ENCODE measurements at regions not wholly inside any gene's neighbourhood (a gene's known extent, or its start where the extent isn't known, plus 50 kb on each side); places are given as distances from the start of the nearest gene placed in this dataset.

DNA sequence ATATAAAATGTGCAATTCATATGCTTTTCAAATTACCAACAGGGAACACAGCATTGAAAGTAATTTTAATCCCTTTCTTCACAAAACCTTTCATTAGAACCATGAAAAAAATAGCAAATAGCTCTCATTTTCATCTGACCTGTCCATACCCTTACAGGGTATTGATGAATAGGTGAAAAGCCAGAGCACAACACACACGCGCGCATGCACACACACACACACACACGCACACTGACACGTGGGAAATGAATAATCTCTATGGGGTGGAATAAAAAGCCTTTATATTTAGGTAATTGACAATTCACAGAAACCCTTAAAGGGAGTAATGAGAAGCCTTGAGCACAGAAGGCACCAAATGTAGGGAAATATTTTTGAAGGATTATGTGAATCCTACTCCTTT lies 76.2 kb upstream of the POU2AF2 start:
- Mint-ChIP-seq H3K36me3 (ENCODE audit: low read depth) (no peaks in the 10 kb centered on the region), H3K27ac (no peak overlapping the region), H3K27me3 (ENCODE audit: low read depth) (peaks cover 14% of the 10 kb centered on the region), H3K4me3 (ENCODE audit: low read depth) (no peak overlapping the region), H3K9me3 (no peaks in the 10 kb centered on the region), H3K4me1 (ENCODE audit: low read depth) (no peaks in the 10 kb centered on the region)
- DNase-seq (ENCODE audit: low spot score): no peak
- intact Hi-C loops (cut with micrococcal nuclease): no loop called here

DNA sequence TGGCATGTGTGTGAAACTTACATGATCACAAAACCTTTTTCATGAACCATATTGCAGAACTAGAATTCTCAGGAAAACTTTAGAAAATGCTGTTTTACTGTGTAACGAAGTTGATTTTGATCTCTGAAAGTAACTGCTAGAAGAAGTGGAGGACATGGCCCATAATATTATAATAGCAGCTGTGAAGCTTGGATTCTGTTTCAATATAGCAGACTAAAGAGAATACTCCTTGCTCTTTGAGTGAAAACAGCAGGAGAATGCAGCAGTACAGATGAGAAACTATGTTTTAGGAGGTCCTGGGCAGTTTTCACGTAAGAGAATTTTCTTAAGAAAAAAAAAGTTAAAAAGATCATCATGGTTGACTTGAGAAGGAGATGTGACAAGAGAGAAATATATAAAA lies 76.7 kb upstream of the POU2AF2 start:
- intact Hi-C loops (cut with micrococcal nuclease): no loop called here
- Mint-ChIP-seq H3K4me3 (ENCODE audit: low read depth) (no peak overlapping the region), H3K27ac (no peak overlapping the region), H3K9me3 (no peaks in the 10 kb centered on the region), H3K27me3 (ENCODE audit: low read depth) (peaks cover 14% of the 10 kb centered on the region), H3K36me3 (ENCODE audit: low read depth) (no peaks in the 10 kb centered on the region), H3K4me1 (ENCODE audit: low read depth) (no peaks in the 10 kb centered on the region)
- no peak for DNase-seq (ENCODE audit: low spot score)

- no peak overlapping the region for H3K4me3 Mint-ChIP-seq (ENCODE audit: low read depth)
- intact Hi-C loops (cut with micrococcal nuclease): no loop called here
- no peaks in the 10 kb centered on the region for H3K9me3 Mint-ChIP-seq
- H3K27me3 Mint-ChIP-seq (ENCODE audit: low read depth): peaks cover 12% of the 10 kb centered on the region
- no peak for DNase-seq (ENCODE audit: low spot score)
- H3K27ac Mint-ChIP-seq: no peak overlapping the region
- no peaks in the 10 kb centered on the region for H3K36me3 Mint-ChIP-seq (ENCODE audit: low read depth)
- H3K4me1 Mint-ChIP-seq (ENCODE audit: low read depth): peaks cover 6% of the 10 kb centered on the region
These were observed 77.9 kb upstream of the POU2AF2 start for GRCh38 chr11:111167666-111168065.

DNA sequence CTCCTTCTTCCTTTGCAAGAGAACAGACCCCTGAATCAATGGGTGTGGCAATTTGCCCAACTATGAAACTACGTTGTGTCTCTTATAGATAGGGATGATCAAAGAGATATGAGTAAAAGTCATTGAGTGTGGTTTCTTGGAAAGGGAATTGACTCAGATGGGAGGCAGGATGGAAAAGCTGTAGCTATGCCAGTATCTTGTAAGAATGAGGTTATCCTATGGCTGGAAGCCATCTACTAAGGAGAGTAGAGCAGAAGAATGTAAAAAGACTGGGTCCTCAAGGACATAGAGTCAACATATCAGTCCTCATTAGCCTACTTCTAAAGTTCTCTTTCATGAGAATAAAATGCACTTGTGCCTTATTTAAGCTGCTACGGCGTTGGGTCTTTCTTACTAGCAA lies 78.9 kb upstream of the POU2AF2 start:
- Mint-ChIP-seq H3K27ac (no peak overlapping the region), H3K4me1 (ENCODE audit: low read depth) (peaks cover 10% of the 10 kb centered on the region)

GRCh38 chr11:111162305-111162704 lies 83.2 kb upstream of the POU2AF2 start:
- H3K4me1 Mint-ChIP-seq (ENCODE audit: low read depth): peaks cover 10% of the 10 kb centered on the region
- no peak for DNase-seq (ENCODE audit: low spot score)
- intact Hi-C loops (cut with micrococcal nuclease): no loop called here
- H3K9me3 Mint-ChIP-seq: no peaks in the 10 kb centered on the region
- H3K36me3 Mint-ChIP-seq (ENCODE audit: low read depth): no peaks in the 10 kb centered on the region
- H3K27ac Mint-ChIP-seq: no peak overlapping the region
- H3K4me3 Mint-ChIP-seq (ENCODE audit: low read depth): no peak overlapping the region
- peaks cover 20% of the 10 kb centered on the region for H3K27me3 Mint-ChIP-seq (ENCODE audit: low read depth)

More for the DNA sequence above, 78.9 kb upstream of the POU2AF2 start:
- Mint-ChIP-seq H3K36me3 (ENCODE audit: low read depth) (no peaks in the 10 kb centered on the region), H3K9me3 (no peaks in the 10 kb centered on the region), H3K27me3 (ENCODE audit: low read depth) (peaks cover 8% of the 10 kb centered on the region), H3K4me3 (ENCODE audit: low read depth) (no peak overlapping the region)
- no peak for DNase-seq (ENCODE audit: low spot score)
- intact Hi-C loops (cut with micrococcal nuclease): no loop called here

GRCh38 chr11:111157571-111157970 lies 88.0 kb upstream of the POU2AF2 start:
- H3K4me3 Mint-ChIP-seq (ENCODE audit: low read depth): no peak overlapping the region
- DNase-seq (ENCODE audit: low spot score): no peak
- no peaks in the 10 kb centered on the region for H3K36me3 Mint-ChIP-seq (ENCODE audit: low read depth)
- H3K4me1 Mint-ChIP-seq (ENCODE audit: low read depth): peaks cover 4% of the 10 kb centered on the region
- H3K9me3 Mint-ChIP-seq: no peaks in the 10 kb centered on the region
- no peak overlapping the region for H3K27ac Mint-ChIP-seq
- H3K27me3 Mint-ChIP-seq (ENCODE audit: low read depth): peaks cover 21% of the 10 kb centered on the region
- intact Hi-C loops (cut with micrococcal nuclease): no loop called here

GRCh38 chr11:111155021-111155420 lies 90.5 kb upstream of the POU2AF2 start:
- Mint-ChIP-seq H3K9me3 (no peaks in the 10 kb centered on the region), H3K4me1 (ENCODE audit: low read depth) (no peaks in the 10 kb centered on the region), H3K27ac (no peak overlapping the region), H3K36me3 (ENCODE audit: low read depth) (no peaks in the 10 kb centered on the region), H3K4me3 (ENCODE audit: low read depth) (no peak overlapping the region), H3K27me3 (ENCODE audit: low read depth) (peaks cover 20% of the 10 kb centered on the region)
- no peak for DNase-seq (ENCODE audit: low spot score)
- intact Hi-C loops (cut with micrococcal nuclease): no loop called here

GRCh38 chr11:111153194-111153593 lies 92.3 kb upstream of the POU2AF2 start:
- H3K4me3 Mint-ChIP-seq (ENCODE audit: low read depth): no peak overlapping the region
- peaks cover 16% of the 10 kb centered on the region for H3K27me3 Mint-ChIP-seq (ENCODE audit: low read depth)
- peaks cover 5% of the 10 kb centered on the region for H3K4me1 Mint-ChIP-seq (ENCODE audit: low read depth)
- H3K27ac Mint-ChIP-seq: no peak overlapping the region
- no peaks in the 10 kb centered on the region for H3K9me3 Mint-ChIP-seq
- no peak for DNase-seq (ENCODE audit: low spot score)
- intact Hi-C loops (cut with micrococcal nuclease): no loop called here
- no peaks in the 10 kb centered on the region for H3K36me3 Mint-ChIP-seq (ENCODE audit: low read depth)

- Mint-ChIP-seq H3K27ac (no peak overlapping the region), H3K27me3 (ENCODE audit: low read depth) (peaks cover 11% of the 10 kb centered on the region), H3K4me1 (ENCODE audit: low read depth) (peaks cover 5% of the 10 kb centered on the region), H3K9me3 (no peaks in the 10 kb centered on the region), H3K4me3 (ENCODE audit: low read depth) (no peak overlapping the region), H3K36me3 (ENCODE audit: low read depth) (no peaks in the 10 kb centered on the region)
- intact Hi-C loops (cut with micrococcal nuclease): no loop called here
- DNase-seq (ENCODE audit: low spot score): no peak
These were observed 96.6 kb upstream of the POU2AF2 start for GRCh38 chr11:111148953-111149352.

- Mint-ChIP-seq H3K4me1 (ENCODE audit: low read depth) (peaks cover 5% of the 10 kb centered on the region), H3K9me3 (no peaks in the 10 kb centered on the region), H3K36me3 (ENCODE audit: low read depth) (no peaks in the 10 kb centered on the region), H3K27ac (no peak overlapping the region), H3K4me3 (ENCODE audit: low read depth) (no peak overlapping the region), H3K27me3 (ENCODE audit: low read depth) (peaks cover 10% of the 10 kb centered on the region)
- intact Hi-C loops (cut with micrococcal nuclease): no loop called here
- DNase-seq (ENCODE audit: low spot score): no peak
These were observed 97.4 kb upstream of the POU2AF2 start for GRCh38 chr11:111148121-111148520.

- no peak overlapping the region for H3K27ac Mint-ChIP-seq
These were observed 107.7 kb upstream of the POU2AF2 start for GRCh38 chr11:111137846-111138245.

DNA sequence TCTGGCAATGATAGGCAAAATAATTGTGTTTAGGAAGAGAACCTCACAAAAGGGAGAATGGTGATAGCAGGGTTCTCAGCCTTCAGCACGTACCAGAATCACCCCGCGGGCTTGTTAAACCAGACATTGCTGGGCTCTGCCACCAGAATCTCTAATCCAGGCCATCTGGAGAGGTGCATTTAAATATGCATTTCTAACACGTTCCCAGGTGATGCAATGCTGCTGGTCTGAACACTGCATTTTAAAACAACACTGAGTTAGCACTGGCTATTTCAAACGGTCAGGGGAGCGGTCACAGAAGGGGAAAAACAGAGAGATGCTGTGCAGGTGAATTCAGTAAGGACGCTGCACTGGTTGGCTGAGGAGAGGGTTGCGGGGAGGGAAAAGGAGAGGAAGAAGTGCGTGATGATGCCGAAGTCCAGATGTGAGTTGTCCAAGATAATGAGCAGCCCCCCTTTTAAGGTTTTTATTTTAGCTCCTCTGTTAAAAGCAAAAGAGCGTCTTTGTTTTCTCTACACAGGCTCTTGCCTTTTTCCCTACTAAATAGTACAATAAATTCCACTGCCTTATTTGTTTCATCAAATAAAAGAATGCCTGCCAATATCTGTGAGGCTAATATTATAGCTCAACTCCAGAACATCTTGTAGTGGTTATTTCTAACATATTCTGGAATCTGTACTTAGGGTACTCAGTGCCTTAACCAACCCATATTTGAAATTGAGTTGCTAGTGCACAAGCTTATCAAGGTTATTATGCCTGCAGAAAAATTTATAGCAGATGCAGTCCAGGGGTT lies 109.6 kb upstream of the POU2AF2 start:
- intact Hi-C loops (cut with micrococcal nuclease): no loop called here
- H3K36me3 Mint-ChIP-seq (ENCODE audit: low read depth): no peaks in the 10 kb centered on the region
- H3K4me3 Mint-ChIP-seq (ENCODE audit: low read depth): no peak overlapping the region
- no peak overlapping the region for H3K27ac Mint-ChIP-seq
- peaks cover 5% of the 10 kb centered on the region for H3K27me3 Mint-ChIP-seq (ENCODE audit: low read depth)
- H3K4me1 Mint-ChIP-seq (ENCODE audit: low read depth): no peaks in the 10 kb centered on the region
- DNase-seq (ENCODE audit: low spot score): no peak
- H3K9me3 Mint-ChIP-seq: no peaks in the 10 kb centered on the region

More at GRCh38 chr11:111137846-111138245, 107.7 kb upstream of the POU2AF2 start:
- Mint-ChIP-seq H3K4me3 (ENCODE audit: low read depth) (no peak overlapping the region), H3K9me3 (no peaks in the 10 kb centered on the region), H3K36me3 (ENCODE audit: low read depth) (no peaks in the 10 kb centered on the region), H3K27me3 (ENCODE audit: low read depth) (peaks cover 9% of the 10 kb centered on the region), H3K4me1 (ENCODE audit: low read depth) (no peaks in the 10 kb centered on the region)
- no peak for DNase-seq (ENCODE audit: low spot score)
- intact Hi-C loops (cut with micrococcal nuclease): no loop called here

GRCh38 chr11:111135101-111135500 lies 110.4 kb upstream of the POU2AF2 start:
- H3K27me3 Mint-ChIP-seq (ENCODE audit: low read depth): peaks cover 3% of the 10 kb centered on the region
- H3K4me3 Mint-ChIP-seq (ENCODE audit: low read depth): no peak overlapping the region
- H3K4me1 Mint-ChIP-seq (ENCODE audit: low read depth): no peaks in the 10 kb centered on the region
- intact Hi-C loops (cut with micrococcal nuclease): no loop called here
- no peak for DNase-seq (ENCODE audit: low spot score)
- H3K9me3 Mint-ChIP-seq: no peaks in the 10 kb centered on the region
- H3K27ac Mint-ChIP-seq: no peak overlapping the region
- H3K36me3 Mint-ChIP-seq (ENCODE audit: low read depth): no peaks in the 10 kb centered on the region
